ENCODE measurements at regions not wholly inside any gene's neighbourhood (a gene's known extent, or its start where the extent isn't known, plus 50 kb on each side); places are given as distances from the start of the nearest gene placed in this dataset.

GRCh38 chr11:32161293-32161692, 70.4 kb downstream of the RCN1 start:
- no peak for DNase-seq

GRCh38 chr11:32162351-32162750, 71.5 kb downstream of the RCN1 start:
- no peak for DNase-seq

GRCh38 chr11:32162906-32163305, 72.0 kb downstream of the RCN1 start:
- no peak for DNase-seq

GRCh38 chr11:32163557-32163956, 72.7 kb downstream of the RCN1 start:
- DNase-seq, result no peak

- DNase-seq, result no peak
Observed at GRCh38 chr11:32164836-32165235, 74.0 kb downstream of the RCN1 start.

GRCh38 chr11:32168924-32169323, 78.0 kb downstream of the RCN1 start:
- DNase-seq, result no peak

GRCh38 chr11:32171445-32171844, 80.6 kb downstream of the RCN1 start:
- DNase-seq, result no peak

- DNase-seq, result no peak
Observed at GRCh38 chr11:32172041-32172847, 81.4 kb downstream of the RCN1 start.

GRCh38 chr11:32172848-32173834, 82.3 kb downstream of the RCN1 start:
- no peak for DNase-seq

GRCh38 chr11:32173977-32174376, 83.1 kb downstream of the RCN1 start:
- no peak for DNase-seq

- peak; percentile 85 for DNase-seq
Observed at GRCh38 chr11:32176223-32176934, 85.5 kb downstream of the RCN1 start.

- no peak for DNase-seq
Observed at GRCh38 chr11:32178692-32179091, 87.8 kb downstream of the RCN1 start.

GRCh38 chr11:32183512-32183911, 92.6 kb downstream of the RCN1 start:
- DNase-seq, result no peak

GRCh38 chr11:32184041-32184722, 93.3 kb downstream of the RCN1 start:
- no peak for DNase-seq

GRCh38 chr11:32184723-32185376, 94.0 kb downstream of the RCN1 start:
- DNase-seq, result no peak

GRCh38 chr11:32186118-32186517, 95.2 kb downstream of the RCN1 start:
- no peak for DNase-seq

- DNase-seq, result no peak
Observed at GRCh38 chr11:32187111-32187510, 96.2 kb downstream of the RCN1 start.

GRCh38 chr11:32188785-32189184, 97.9 kb downstream of the RCN1 start:
- no peak for DNase-seq

GRCh38 chr11:32196137-32196536, 105.3 kb downstream of the RCN1 start:
- no peak for DNase-seq

GRCh38 chr11:32198053-32198452, 107.2 kb downstream of the RCN1 start:
- DNase-seq, result no peak

GRCh38 chr11:32200136-32200847, 109.4 kb downstream of the RCN1 start:
- DNase-seq, result no peak
